ENCODE measurements at regions not wholly inside any gene's neighbourhood (a gene's known extent, or its start where the extent isn't known, plus 50 kb on each side); places are given as distances from the start of the nearest gene placed in this dataset.

GRCh38 chr13:81874681-81875661, 1534.0 kb upstream of the SPRY2 start:
- TF ChIP-seq CTCF (IDR thresholded peaks at IDR 0.05) (no peak), POLR2AphosphoS5 (IDR thresholded peaks at IDR 0.05) (no peak), POLR2A (IDR thresholded peaks at IDR 0.05) (no peak)

Measured in gastroesophageal sphincter (tissue), 3 donors.